ENCODE measurements at regions not wholly inside any gene's neighbourhood (a gene's known extent, or its start where the extent isn't known, plus 50 kb on each side); places are given as distances from the start of the nearest gene placed in this dataset.

GRCh38 chr2:120403676-120404075 is 57.7 kb downstream of the INHBB start:
- no peak overlapping the region for H3K27ac ChIP-seq (ENCODE audit: low read depth, low read length)
- no peak overlapping the region for H4K12ac ChIP-seq (ENCODE audit: low read depth, low read length)
- no peaks in the 10 kb centered on the region for H3K27me3 ChIP-seq (ENCODE audit: insufficient read depth, low read length)
- no peak overlapping the region for H2AFZ ChIP-seq (ENCODE audit: insufficient read depth, low read length, poor library complexity)
- H2AK5ac ChIP-seq (ENCODE audit: low read length) = no peak overlapping the region
- no peaks in the 10 kb centered on the region for H3K79me2 ChIP-seq (ENCODE audit: control insufficient read depth, insufficient read depth, low read length, poor library complexity)
- peaks cover 8% of the 10 kb centered on the region for H3K9me3 ChIP-seq (ENCODE audit: insufficient read depth, low read depth, low read length)
- no peak overlapping the region for H2BK12ac ChIP-seq (ENCODE audit: low read length)
- no peak overlapping the region for H3K4me2 ChIP-seq (ENCODE audit: low read length)
- DNase-seq = peak; percentile 33 to 57
- H3K4ac ChIP-seq (ENCODE audit: low read depth, low read length) = no peak overlapping the region
- no peak overlapping the region for H2BK5ac ChIP-seq (ENCODE audit: low read depth, low read length, poor library complexity)
- H4K8ac ChIP-seq (ENCODE audit: low read depth, low read length) = no peak overlapping the region
- H3K36me3 ChIP-seq (ENCODE audit: control insufficient read depth in 1 of 2, insufficient read depth in 2 of 2, low read length in 2 of 2) = no peaks in the 10 kb centered on the region
- H3K4me3 ChIP-seq (ENCODE audit: low read depth, low read length) = no peak overlapping the region
- no peak overlapping the region for H3K23ac ChIP-seq (ENCODE audit: low read length)
- H3K79me1 ChIP-seq (ENCODE audit: low read length) = no peaks in the 10 kb centered on the region
- no peak overlapping the region for H2BK120ac ChIP-seq (ENCODE audit: insufficient read depth, low read length, poor library complexity)
- no peak overlapping the region for H3K18ac ChIP-seq (ENCODE audit: low read length)
- H3K14ac ChIP-seq (ENCODE audit: low read length) = no peak overlapping the region
- H4K91ac ChIP-seq (ENCODE audit: low read depth, low read length) = no peak overlapping the region
- no peak overlapping the region for H3K9ac ChIP-seq (ENCODE audit: low read length)
- H3K4me1 ChIP-seq (ENCODE audit: control insufficient read depth in 1 of 2, insufficient read depth in 2 of 2, low read length in 2 of 2) = peaks cover 0 to 2% of the 10 kb centered on the region in 2 experiments
- WGBS (ENCODE audit: extremely low coverage, insufficient coverage, insufficient read length) = no CpG with 5 or more reads among the region's 5 CpGs

DNA sequence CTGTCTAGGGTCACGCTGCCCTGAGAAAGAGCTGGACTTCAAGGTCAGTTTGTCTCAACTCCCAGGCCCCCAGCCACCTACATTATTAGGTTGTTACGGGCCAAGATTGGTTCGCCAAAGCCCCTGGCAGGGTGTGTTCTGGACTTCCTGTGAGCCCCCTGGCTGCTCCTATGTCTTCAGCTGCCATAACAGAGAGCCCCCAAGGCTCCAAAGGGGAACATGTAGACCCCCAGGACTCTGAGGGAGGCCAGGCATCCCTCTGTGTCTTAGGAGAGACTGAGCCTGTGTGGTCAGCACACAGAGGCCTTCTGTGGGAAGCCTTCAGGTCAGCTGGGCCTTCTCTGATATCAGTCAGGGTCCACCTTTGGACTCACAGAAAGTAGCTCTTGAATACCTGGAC is 58.3 kb downstream of the INHBB start:
- no peak overlapping the region for H3K14ac ChIP-seq (ENCODE audit: low read length)
- H2AK5ac ChIP-seq (ENCODE audit: low read length) = no peak overlapping the region
- no peak for DNase-seq
- H3K4me2 ChIP-seq (ENCODE audit: low read length) = no peak overlapping the region
- no peak overlapping the region for H4K12ac ChIP-seq (ENCODE audit: low read depth, low read length)
- H3K27ac ChIP-seq (ENCODE audit: low read depth, low read length) = no peak overlapping the region
- H3K9ac ChIP-seq (ENCODE audit: low read length) = no peak overlapping the region
- peaks cover 11% of the 10 kb centered on the region for H3K9me3 ChIP-seq (ENCODE audit: insufficient read depth, low read depth, low read length)
- H3K36me3 ChIP-seq (ENCODE audit: control insufficient read depth in 1 of 2, insufficient read depth in 2 of 2, low read length in 2 of 2) = no peaks in the 10 kb centered on the region
- H2BK5ac ChIP-seq (ENCODE audit: low read depth, low read length, poor library complexity) = no peak overlapping the region
- no peak overlapping the region for H2BK120ac ChIP-seq (ENCODE audit: insufficient read depth, low read length, poor library complexity)
- peaks cover 0 to 2% of the 10 kb centered on the region in 2 experiments for H3K4me1 ChIP-seq (ENCODE audit: control insufficient read depth in 1 of 2, insufficient read depth in 2 of 2, low read length in 2 of 2)
- no peak overlapping the region for H2AFZ ChIP-seq (ENCODE audit: insufficient read depth, low read length, poor library complexity)
- no peaks in the 10 kb centered on the region for H3K79me1 ChIP-seq (ENCODE audit: low read length)
- H3K18ac ChIP-seq (ENCODE audit: low read length) = no peak overlapping the region
- no CpG with 5 or more reads among the region's 3 CpGs for WGBS (ENCODE audit: extremely low coverage, insufficient coverage, insufficient read length)
- no peak overlapping the region for H4K8ac ChIP-seq (ENCODE audit: low read depth, low read length)
- H3K4ac ChIP-seq (ENCODE audit: low read depth, low read length) = no peak overlapping the region
- H4K91ac ChIP-seq (ENCODE audit: low read depth, low read length) = no peak overlapping the region
- no peak overlapping the region for H3K23ac ChIP-seq (ENCODE audit: low read length)
- no peaks in the 10 kb centered on the region for H3K27me3 ChIP-seq (ENCODE audit: insufficient read depth, low read length)
- H2BK12ac ChIP-seq (ENCODE audit: low read length) = no peak overlapping the region
- H3K79me2 ChIP-seq (ENCODE audit: control insufficient read depth, insufficient read depth, low read length, poor library complexity) = no peaks in the 10 kb centered on the region
- no peak overlapping the region for H3K4me3 ChIP-seq (ENCODE audit: low read depth, low read length)

- H3K27me3 ChIP-seq (ENCODE audit: insufficient read depth, low read length) = no peaks in the 10 kb centered on the region
- H3K79me2 ChIP-seq (ENCODE audit: control insufficient read depth, insufficient read depth, low read length, poor library complexity) = no peaks in the 10 kb centered on the region
- H2BK5ac ChIP-seq (ENCODE audit: low read depth, low read length, poor library complexity) = no peak overlapping the region
- H3K9me3 ChIP-seq (ENCODE audit: insufficient read depth, low read depth, low read length) = peaks cover 11% of the 10 kb centered on the region
- peaks cover 0 to 2% of the 10 kb centered on the region in 2 experiments for H3K4me1 ChIP-seq (ENCODE audit: control insufficient read depth in 1 of 2, insufficient read depth in 2 of 2, low read length in 2 of 2)
- DNase-seq = no peak
- H4K8ac ChIP-seq (ENCODE audit: low read depth, low read length) = no peak overlapping the region
- no CpG with 5 or more reads among the region's 19 CpGs for WGBS (ENCODE audit: extremely low coverage, insufficient coverage, insufficient read length)
- H3K9ac ChIP-seq (ENCODE audit: low read length) = no peak overlapping the region
- H3K4me2 ChIP-seq (ENCODE audit: low read length) = no peak overlapping the region
- H3K79me1 ChIP-seq (ENCODE audit: low read length) = no peaks in the 10 kb centered on the region
- H3K4ac ChIP-seq (ENCODE audit: low read depth, low read length) = no peak overlapping the region
- no peak overlapping the region for H4K12ac ChIP-seq (ENCODE audit: low read depth, low read length)
- H3K14ac ChIP-seq (ENCODE audit: low read length) = no peak overlapping the region
- no peak overlapping the region for H2BK120ac ChIP-seq (ENCODE audit: insufficient read depth, low read length, poor library complexity)
- H2BK12ac ChIP-seq (ENCODE audit: low read length) = no peak overlapping the region
- H3K27ac ChIP-seq (ENCODE audit: low read depth, low read length) = no peak overlapping the region
- no peak overlapping the region for H2AK5ac ChIP-seq (ENCODE audit: low read length)
- H3K23ac ChIP-seq (ENCODE audit: low read length) = no peak overlapping the region
- no peak overlapping the region for H2AFZ ChIP-seq (ENCODE audit: insufficient read depth, low read length, poor library complexity)
- H3K4me3 ChIP-seq (ENCODE audit: low read depth, low read length) = no peak overlapping the region
- H3K18ac ChIP-seq (ENCODE audit: low read length) = no peak overlapping the region
- no peaks in the 10 kb centered on the region for H3K36me3 ChIP-seq (ENCODE audit: control insufficient read depth in 1 of 2, insufficient read depth in 2 of 2, low read length in 2 of 2)
- no peak overlapping the region for H4K91ac ChIP-seq (ENCODE audit: low read depth, low read length)
Observed at GRCh38 chr2:120404941-120405758, 59.2 kb downstream of the INHBB start.

- Histone ChIP-seq H2AFZ (ENCODE audit: insufficient read depth, low read length, poor library complexity) (no peak overlapping the region), H3K4me2 (ENCODE audit: low read length) (no peak overlapping the region), H4K12ac (ENCODE audit: low read depth, low read length) (no peak overlapping the region), H3K14ac (ENCODE audit: low read length) (no peak overlapping the region), H3K23ac (ENCODE audit: low read length) (no peak overlapping the region), H3K36me3 (ENCODE audit: control insufficient read depth in 1 of 2, insufficient read depth in 2 of 2, low read length in 2 of 2) (no peaks in the 10 kb centered on the region), H2BK5ac (ENCODE audit: low read depth, low read length, poor library complexity) (no peak overlapping the region), H3K9me3 (ENCODE audit: insufficient read depth, low read depth, low read length) (peaks cover 11% of the 10 kb centered on the region), H3K79me1 (ENCODE audit: low read length) (no peaks in the 10 kb centered on the region), H2AK5ac (ENCODE audit: low read length) (no peak overlapping the region), H3K18ac (ENCODE audit: low read length) (no peak overlapping the region), H3K79me2 (ENCODE audit: control insufficient read depth, insufficient read depth, low read length, poor library complexity) (no peaks in the 10 kb centered on the region), H3K4me3 (ENCODE audit: low read depth, low read length) (no peak overlapping the region), H2BK12ac (ENCODE audit: low read length) (no peak overlapping the region), H3K27ac (ENCODE audit: low read depth, low read length) (no peak overlapping the region), H2BK120ac (ENCODE audit: insufficient read depth, low read length, poor library complexity) (no peak overlapping the region), H3K4ac (ENCODE audit: low read depth, low read length) (no peak overlapping the region), H3K27me3 (ENCODE audit: insufficient read depth, low read length) (no peaks in the 10 kb centered on the region), H3K9ac (ENCODE audit: low read length) (no peak overlapping the region), H4K8ac (ENCODE audit: low read depth, low read length) (no peak overlapping the region), H4K91ac (ENCODE audit: low read depth, low read length) (no peak overlapping the region), H3K4me1 (ENCODE audit: control insufficient read depth in 1 of 2, insufficient read depth in 2 of 2, low read length in 2 of 2) (peaks cover 0 to 2% of the 10 kb centered on the region in 2 experiments)
- no CpG with 5 or more reads among the region's 5 CpGs for WGBS (ENCODE audit: extremely low coverage, insufficient coverage, insufficient read length)
- DNase-seq = no peak
Observed at GRCh38 chr2:120405759-120406099, 59.8 kb downstream of the INHBB start.

All from trophoblast cell (in vitro differentiated cells and primary cell).